ENCODE measurements at regions not wholly inside any gene's neighbourhood (a gene's known extent, or its start where the extent isn't known, plus 50 kb on each side); places are given as distances from the start of the nearest gene placed in this dataset.

DNA sequence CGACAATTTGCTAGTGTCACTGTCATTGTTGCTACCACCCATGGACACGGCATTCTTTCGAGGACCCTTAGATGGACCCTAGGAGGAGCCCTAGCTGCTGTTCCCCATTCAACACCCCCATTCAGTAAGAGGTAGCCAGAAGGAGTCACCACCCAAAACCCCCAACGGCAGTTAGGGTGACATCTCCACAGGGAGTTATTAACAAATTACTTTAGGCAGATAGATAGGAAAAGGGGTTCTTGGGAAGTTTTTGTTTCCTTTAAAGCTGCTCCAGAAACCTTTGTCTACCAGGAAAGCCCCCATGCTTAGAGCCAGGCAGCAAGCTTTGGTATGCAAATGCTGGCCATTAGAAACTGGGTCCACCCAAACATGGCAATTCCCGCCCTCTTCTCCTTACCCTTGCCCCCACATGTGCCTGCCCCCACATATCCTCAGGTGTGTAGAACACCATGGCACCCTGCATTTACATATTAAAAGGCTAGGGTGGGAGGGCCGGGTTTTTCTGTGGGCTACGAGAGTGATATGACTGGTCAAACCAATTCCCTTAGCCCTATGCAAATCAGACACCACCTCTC lies 190.9 kb downstream of the SLITRK6 start:
- no peak for TF ChIP-seq CTCF (IDR thresholded peaks at IDR 0.05)

DNA sequence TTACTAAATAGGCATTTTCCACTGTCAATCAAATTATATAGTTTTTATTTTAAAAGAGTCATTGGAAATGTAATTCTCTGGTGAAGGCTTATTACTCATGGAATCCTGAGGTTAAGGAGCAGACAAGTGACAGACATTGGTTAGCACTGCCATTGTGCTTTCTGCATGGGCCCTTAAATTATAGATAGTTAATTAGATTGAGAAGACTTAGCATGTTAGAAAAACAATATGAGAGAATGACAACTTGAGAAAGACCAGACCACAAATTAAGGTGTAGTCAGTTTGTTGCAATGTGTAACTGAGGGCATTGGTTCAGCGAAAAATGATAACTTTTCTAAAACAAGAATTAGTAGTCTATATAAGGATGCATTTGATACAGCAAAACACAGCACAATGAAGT lies 195.5 kb downstream of the SLITRK6 start:
- TF ChIP-seq CTCF (IDR thresholded peaks at IDR 0.05) = no peak

- no peak for TF ChIP-seq CTCF (IDR thresholded peaks at IDR 0.05)
These were observed 197.7 kb downstream of the SLITRK6 start for GRCh38 chr13:85601526-85601925.

DNA sequence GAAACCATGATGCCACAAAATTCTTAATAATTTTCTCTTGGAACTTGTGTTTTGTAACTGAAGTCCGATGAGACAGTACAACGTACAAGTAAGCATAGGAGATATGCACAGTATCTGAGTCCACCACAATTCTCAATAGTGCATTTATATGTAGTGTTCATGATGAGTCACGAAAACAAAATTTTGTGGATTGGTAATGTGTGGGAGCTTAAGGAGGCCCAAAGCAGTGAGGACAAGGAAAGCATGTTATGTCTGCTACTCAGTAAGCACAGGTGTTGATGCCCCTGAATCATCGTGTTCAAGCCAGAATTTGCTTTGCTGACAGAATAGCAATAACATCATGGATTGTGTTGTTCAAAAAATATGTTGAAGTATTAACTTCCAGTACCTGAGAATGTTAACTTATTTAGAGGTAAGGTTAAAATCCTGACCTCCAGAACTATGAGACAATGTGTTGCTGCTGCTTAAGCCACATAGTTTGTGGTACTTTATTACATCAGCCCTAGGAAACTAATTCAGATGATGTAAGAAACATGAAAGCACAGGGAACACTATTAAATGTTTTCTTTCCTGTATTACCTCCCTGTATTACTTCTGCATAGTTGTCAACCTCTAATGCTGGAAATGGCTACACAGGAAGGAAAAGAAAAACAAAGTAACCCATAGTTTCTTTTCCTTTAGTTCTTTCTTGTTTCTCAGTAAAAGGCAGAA lies 201.3 kb downstream of the SLITRK6 start:
- TF ChIP-seq CTCF (IDR thresholded peaks at IDR 0.05) = no peak

GRCh38 chr13:85592211-85592610 lies 207.0 kb downstream of the SLITRK6 start:
- no peak for TF ChIP-seq CTCF (IDR thresholded peaks at IDR 0.05)

- no peak for TF ChIP-seq CTCF (IDR thresholded peaks at IDR 0.05)
These were observed 208.8 kb downstream of the SLITRK6 start for GRCh38 chr13:85590231-85590931.

GRCh38 chr13:85589021-85589420 lies 210.2 kb downstream of the SLITRK6 start:
- TF ChIP-seq CTCF (IDR thresholded peaks at IDR 0.05) = no peak

All from LNCAP (cell line).